Chondrocyte (in vitro differentiated cells): ENCODE measurements at regions not wholly inside any gene's neighbourhood (a gene's known extent, or its start where the extent isn't known, plus 50 kb on each side); places are given as distances from the start of the nearest gene placed in this dataset.

Experiments used
- DNase-seq: peaks from one replicate; pipeline ENCODE4 v3.0.0; 2021; ENCODE audit warnings: mixed read lengths, low spot score
- H3K27ac Mint-ChIP-seq: one replicate; pipeline ENCODE4 v1.8.0; 2021; ENCODE audit warnings: mild to moderate bottlenecking, moderate library complexity, mixed read lengths; ENCODE audit not compliant: unreplicated experiment
- H3K27me3 Mint-ChIP-seq: 2 replicates; pipeline ENCODE4 v1.8.0; 2021; ENCODE audit warnings: low read depth, mixed read lengths
- H3K36me3 Mint-ChIP-seq: 2 replicates; pipeline ENCODE4 v1.8.0; 2021; ENCODE audit warnings: low read depth, mixed read lengths
- H3K4me1 Mint-ChIP-seq: 2 replicates; pipeline ENCODE4 v1.8.0; 2021; ENCODE audit warnings: low read depth, mild to moderate bottlenecking, mixed read lengths
- H3K4me3 Mint-ChIP-seq: one replicate; pipeline ENCODE4 v1.8.0; 2021; ENCODE audit warnings: mild to moderate bottlenecking, moderate library complexity, mixed read lengths; ENCODE audit not compliant: unreplicated experiment
- H3K9me3 Mint-ChIP-seq: 2 replicates; pipeline ENCODE4 v1.8.0; 2021; ENCODE audit warnings: low read depth, mixed read lengths
- CTCF ChIP-seq: fragments of 200-600 bp; sonication (generic); IDR thresholded peaks from 2 replicates; pipeline ENCODE4 v1.5.0; 2021; ENCODE audit warnings: antibody characterized with exemption, mild to moderate bottlenecking, moderate library complexity

- H3K27me3 Mint-ChIP-seq, result no peaks in the 10 kb centered on the region
- TF ChIP-seq CTCF, result no peak
- H3K4me1 Mint-ChIP-seq, result peaks cover 2% of the 10 kb centered on the region
- peaks cover 3% of the 10 kb centered on the region for H3K9me3 Mint-ChIP-seq
- H3K36me3 Mint-ChIP-seq, result peaks cover 2% of the 10 kb centered on the region
- no peak overlapping the region for H3K27ac Mint-ChIP-seq
- no peak for DNase-seq
- H3K4me3 Mint-ChIP-seq, result no peak overlapping the region
These were observed 2045.3 kb downstream of the ARAP2 start for GRCh38 chr4:34198966-34199365.

- Mint-ChIP-seq H3K4me3 (no peak overlapping the region), H3K9me3 (peaks cover 3% of the 10 kb centered on the region), H3K27me3 (no peaks in the 10 kb centered on the region), H3K36me3 (peaks cover 2% of the 10 kb centered on the region), H3K27ac (no peak overlapping the region), H3K4me1 (no peaks in the 10 kb centered on the region)
- TF ChIP-seq CTCF, result no peak
- no peak for DNase-seq
These were observed 2043.8 kb downstream of the ARAP2 start for GRCh38 chr4:34200535-34200934.

- Mint-ChIP-seq H3K27me3 (no peaks in the 10 kb centered on the region), H3K4me1 (no peaks in the 10 kb centered on the region), H3K4me3 (no peak overlapping the region), H3K9me3 (peaks cover 6% of the 10 kb centered on the region), H3K36me3 (peaks cover 2% of the 10 kb centered on the region), H3K27ac (no peak overlapping the region)
- no peak for DNase-seq
- TF ChIP-seq CTCF, result no peak
These were observed 2042.2 kb downstream of the ARAP2 start for GRCh38 chr4:34202154-34202553.

GRCh38 chr4:34220601-34221000 lies 2023.7 kb downstream of the ARAP2 start:
- no peak overlapping the region for H3K4me3 Mint-ChIP-seq
- H3K27ac Mint-ChIP-seq, result no peak overlapping the region
- DNase-seq, result no peak
- H3K4me1 Mint-ChIP-seq, result no peaks in the 10 kb centered on the region
- H3K9me3 Mint-ChIP-seq, result peaks cover 25% of the 10 kb centered on the region
- TF ChIP-seq CTCF, result no peak
- peaks cover 1% of the 10 kb centered on the region for H3K36me3 Mint-ChIP-seq
- H3K27me3 Mint-ChIP-seq, result no peaks in the 10 kb centered on the region

GRCh38 chr4:34221986-34222385 lies 2022.3 kb downstream of the ARAP2 start:
- no peak for DNase-seq
- Mint-ChIP-seq H3K27ac (no peak overlapping the region), H3K4me1 (no peaks in the 10 kb centered on the region), H3K9me3 (peaks cover 18% of the 10 kb centered on the region), H3K4me3 (no peak overlapping the region), H3K27me3 (no peaks in the 10 kb centered on the region), H3K36me3 (peaks cover 1% of the 10 kb centered on the region)
- TF ChIP-seq CTCF, result no peak
